Glutamatergic neuron (in vitro differentiated cells): ENCODE measurements at regions not wholly inside any gene's neighbourhood (a gene's known extent, or its start where the extent isn't known, plus 50 kb on each side); places are given as distances from the start of the nearest gene placed in this dataset.

Source experiments
- DNase-seq: peaks from one replicate; pipeline ENCODE4 v3.0.0; 2022
- H3K27ac Mint-ChIP-seq: one replicate; pipeline ENCODE4 v1.8.0; 2020; ENCODE audit warnings: mild to moderate bottlenecking, mixed read lengths, inconsistent platforms; ENCODE audit not compliant: unreplicated experiment
- H3K27me3 Mint-ChIP-seq: one replicate; pipeline ENCODE4 v1.8.0; 2020; ENCODE audit warnings: mild to moderate bottlenecking, moderate library complexity, mixed read lengths, inconsistent platforms; ENCODE audit not compliant: unreplicated experiment
- H3K36me3 Mint-ChIP-seq: one replicate; pipeline ENCODE4 v1.8.0; 2020; ENCODE audit warnings: mild to moderate bottlenecking, mixed read lengths, inconsistent platforms; ENCODE audit not compliant: unreplicated experiment
- H3K4me1 Mint-ChIP-seq: one replicate; pipeline ENCODE4 v1.8.0; 2020; ENCODE audit warnings: mild to moderate bottlenecking, low read depth, mixed read lengths, inconsistent platforms; ENCODE audit not compliant: unreplicated experiment
- H3K4me3 Mint-ChIP-seq: one replicate; pipeline ENCODE4 v1.8.0; 2020; ENCODE audit warnings: mild to moderate bottlenecking, mixed read lengths, inconsistent platforms; ENCODE audit not compliant: unreplicated experiment
- H3K9me3 Mint-ChIP-seq: one replicate; pipeline ENCODE4 v1.8.0; 2020; ENCODE audit warnings: mild to moderate bottlenecking, moderate library complexity, mixed read lengths, inconsistent platforms; ENCODE audit not compliant: unreplicated experiment
- CTCF ChIP-seq: fragments of 200-600 bp; sonication (generic); IDR thresholded peaks from one replicate; pipeline ENCODE4 v1.5.0; 2021; ENCODE audit not compliant: partially characterized antibody, unreplicated experiment

GRCh38 chr15:89413877-89414276 lies 79.3 kb upstream of the POLG start:
- no peak overlapping the region for H3K4me3 Mint-ChIP-seq
- H3K36me3 Mint-ChIP-seq, result no peaks in the 10 kb centered on the region
- peaks cover 38% of the 10 kb centered on the region for H3K27me3 Mint-ChIP-seq
- no peak for TF ChIP-seq CTCF
- H3K27ac Mint-ChIP-seq, result no peak overlapping the region
- peaks cover 9% of the 10 kb centered on the region for H3K9me3 Mint-ChIP-seq
- H3K4me1 Mint-ChIP-seq, result peaks cover 7% of the 10 kb centered on the region
- DNase-seq, result no peak

- DNase-seq, result no peak
- TF ChIP-seq CTCF, result no peak
- peaks cover 44% of the 10 kb centered on the region for H3K27me3 Mint-ChIP-seq
- no peak overlapping the region for H3K27ac Mint-ChIP-seq
- peaks cover 10% of the 10 kb centered on the region for H3K9me3 Mint-ChIP-seq
- H3K36me3 Mint-ChIP-seq, result no peaks in the 10 kb centered on the region
- peaks cover 11% of the 10 kb centered on the region for H3K4me1 Mint-ChIP-seq
- H3K4me3 Mint-ChIP-seq, result no peak overlapping the region
These were observed 78.3 kb upstream of the POLG start for GRCh38 chr15:89412905-89413411.

- Mint-ChIP-seq H3K4me3 (no peak overlapping the region), H3K27me3 (peaks cover 41% of the 10 kb centered on the region), H3K4me1 (peaks cover 13% of the 10 kb centered on the region), H3K9me3 (peaks cover 4% of the 10 kb centered on the region), H3K27ac (no peak overlapping the region), H3K36me3 (no peaks in the 10 kb centered on the region)
- DNase-seq, result no peak
- TF ChIP-seq CTCF, result no peak
These were observed 75.4 kb upstream of the POLG start for GRCh38 chr15:89410039-89410435.

GRCh38 chr15:89409184-89410038 lies 74.8 kb upstream of the POLG start:
- H3K4me1 Mint-ChIP-seq, result peaks cover 13% of the 10 kb centered on the region
- peaks cover 46% of the 10 kb centered on the region for H3K27me3 Mint-ChIP-seq
- peak overlapping the region; percentile 22 for H3K27ac Mint-ChIP-seq
- H3K36me3 Mint-ChIP-seq, result no peaks in the 10 kb centered on the region
- peak; percentile 45 for DNase-seq
- H3K4me3 Mint-ChIP-seq, result peak overlapping the region; percentile 73
- peaks cover 4% of the 10 kb centered on the region for H3K9me3 Mint-ChIP-seq
- TF ChIP-seq CTCF, result no peak
